SKM-1 treated with dmso at 0.1 percent for 144 hours (cell line): ENCODE measurements at regions not wholly inside any gene's neighbourhood (a gene's known extent, or its start where the extent isn't known, plus 50 kb on each side); places are given as distances from the start of the nearest gene placed in this dataset.

Experiments used
- DNase-seq: peaks from one replicate; lab custom pipeline; 2025; ENCODE audit not compliant: unreplicated experiment; lab: John Stamatoyannopoulos, UW

DNA sequence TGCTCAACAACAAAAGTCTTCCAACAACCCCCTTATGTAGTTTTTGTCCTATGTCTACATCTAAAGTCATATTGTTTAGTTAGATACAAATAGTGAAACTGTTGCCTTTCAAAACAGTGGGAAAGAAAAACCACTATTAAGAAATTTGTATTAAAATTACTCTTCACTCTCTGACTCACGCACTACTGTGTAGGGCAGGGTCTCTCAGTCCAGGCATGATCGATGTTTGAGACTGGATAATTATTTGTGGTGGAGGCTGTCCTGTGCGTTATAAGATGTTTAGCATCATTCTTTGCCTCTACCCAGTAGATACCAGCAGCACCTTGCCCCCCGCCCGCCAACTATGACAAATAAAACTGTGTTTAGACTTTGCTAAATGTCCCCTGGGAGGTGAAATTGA lies 369.4 kb upstream of the ZEB2 start:
- DNase-seq, result no peak

- no peak for DNase-seq
Measured at GRCh38 chr2:144886862-144887261, 366.9 kb upstream of the ZEB2 start.

- DNase-seq, result no peak
Measured at GRCh38 chr2:144877893-144878292, 358.0 kb upstream of the ZEB2 start.

DNA sequence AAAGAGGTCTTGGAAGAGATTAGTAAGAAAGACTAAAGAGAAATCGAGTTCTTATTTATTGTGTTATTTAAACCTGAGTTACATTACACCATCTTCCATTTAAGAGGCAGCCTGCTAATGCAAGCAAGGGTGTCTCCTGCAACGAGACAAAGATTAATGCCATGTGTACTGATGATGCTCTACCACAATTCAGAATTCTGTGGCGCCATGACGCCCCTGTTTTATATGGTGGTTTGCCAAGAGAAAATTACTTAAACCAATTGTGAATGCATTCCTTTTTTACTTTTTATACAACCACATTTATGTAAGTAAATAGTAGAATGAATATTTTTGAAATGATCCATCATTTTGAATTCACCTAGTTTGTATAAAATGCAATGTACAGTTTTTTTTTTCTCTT lies 356.1 kb upstream of the ZEB2 start:
- DNase-seq, result no peak

GRCh38 chr2:144875290-144875969 lies 355.5 kb upstream of the ZEB2 start:
- DNase-seq, result no peak

GRCh38 chr2:144865670-144866069 lies 345.8 kb upstream of the ZEB2 start:
- no peak for DNase-seq

DNA sequence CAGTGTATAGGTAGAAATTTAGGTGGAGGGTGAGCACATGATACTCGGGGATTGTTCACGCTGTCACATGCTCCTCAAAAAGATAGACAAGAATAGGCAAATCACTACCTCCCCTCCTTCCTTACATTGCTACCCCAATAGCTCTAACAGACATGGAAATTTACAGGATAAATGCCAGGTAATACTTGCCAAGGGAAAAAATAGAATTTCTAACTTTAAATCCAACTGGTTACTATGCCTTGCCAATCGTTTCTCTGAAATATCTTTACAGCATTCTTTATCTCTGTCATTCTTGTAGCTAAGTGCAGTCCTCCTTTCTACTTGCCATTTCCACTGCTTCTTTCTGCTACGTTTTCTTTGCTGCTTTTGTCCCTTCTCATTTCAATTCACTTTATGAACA lies 339.8 kb upstream of the ZEB2 start:
- no peak for DNase-seq

DNA sequence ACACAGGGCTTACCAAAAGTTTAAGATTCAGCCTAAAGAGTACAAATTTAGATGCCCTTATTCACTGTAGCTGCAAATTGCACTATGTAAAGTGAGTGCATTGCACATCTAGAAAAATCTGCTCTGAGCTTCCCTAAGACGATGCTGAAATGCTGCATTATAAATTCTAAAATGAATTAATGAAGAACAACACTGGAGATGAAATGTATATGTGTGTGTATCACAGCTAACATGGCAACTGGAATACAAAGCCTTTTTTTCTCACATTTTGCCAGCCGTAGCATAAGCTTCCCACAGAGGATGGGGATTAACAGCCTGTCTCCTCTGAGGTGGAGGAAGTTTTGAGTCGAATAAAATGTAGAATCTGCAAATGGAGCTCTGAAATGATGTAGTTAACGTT lies 338.3 kb upstream of the ZEB2 start:
- DNase-seq, result no peak

DNA sequence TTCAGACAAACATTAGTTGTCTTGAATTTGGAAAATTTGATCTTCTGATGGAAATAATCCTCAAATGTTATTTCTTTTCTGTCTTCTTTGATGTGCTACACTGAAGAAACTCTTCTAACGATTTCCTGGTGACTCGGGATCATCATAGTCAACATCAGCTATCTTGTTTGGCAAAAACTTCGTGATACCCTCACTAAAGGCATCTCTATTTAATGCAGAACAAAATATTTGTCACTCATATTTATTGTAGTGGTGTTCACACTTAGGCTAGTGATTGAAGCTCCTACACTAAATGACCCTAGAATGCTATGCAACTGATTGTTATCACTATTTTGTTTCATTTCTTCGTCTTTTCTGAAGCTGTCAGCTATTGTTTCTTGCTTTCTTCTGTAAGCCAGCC lies 334.7 kb upstream of the ZEB2 start:
- no peak for DNase-seq

- DNase-seq, result no peak
Measured at GRCh38 chr2:144849612-144850011, 329.7 kb upstream of the ZEB2 start.

GRCh38 chr2:144848423-144848822 lies 328.5 kb upstream of the ZEB2 start:
- no peak for DNase-seq

GRCh38 chr2:144847347-144848080 lies 327.6 kb upstream of the ZEB2 start:
- DNase-seq, result no peak

GRCh38 chr2:144836635-144837350 lies 316.9 kb upstream of the ZEB2 start:
- no peak for DNase-seq

GRCh38 chr2:144835634-144836350 lies 315.9 kb upstream of the ZEB2 start:
- no peak for DNase-seq

DNA sequence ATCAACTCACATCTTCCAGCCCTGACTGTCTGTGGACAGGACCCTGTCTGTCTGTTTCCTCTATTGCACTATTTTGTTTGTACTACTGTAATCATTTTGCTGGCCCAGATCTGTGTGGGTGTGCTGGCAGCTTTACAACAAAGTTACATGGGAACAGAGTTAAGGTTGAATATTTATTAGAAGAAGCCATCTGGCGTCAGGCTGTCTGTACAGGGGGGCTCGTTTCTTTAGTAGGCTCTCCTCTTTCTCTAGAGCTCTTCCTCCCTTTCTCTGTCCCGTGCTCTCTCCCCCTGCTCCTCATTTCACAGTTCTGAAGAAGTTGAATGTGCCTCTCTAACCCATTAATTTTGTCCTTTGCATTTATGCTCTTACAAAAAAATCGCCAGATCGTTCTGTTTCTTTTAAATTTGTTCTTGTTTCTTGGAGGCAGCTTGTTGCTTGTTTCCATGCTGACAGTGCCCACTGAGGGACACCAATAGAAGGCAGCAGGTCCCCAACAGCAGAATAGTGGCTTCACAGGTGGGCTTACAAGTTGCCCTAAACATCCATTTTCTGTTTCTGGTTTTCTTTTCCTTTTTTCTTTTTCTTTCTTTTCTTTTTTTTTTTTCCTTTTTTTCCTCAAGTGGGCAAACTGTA lies 315.2 kb upstream of the ZEB2 start:
- no peak for DNase-seq

- no peak for DNase-seq
Measured at GRCh38 chr2:144834363-144834762, 314.4 kb upstream of the ZEB2 start.

- DNase-seq, result no peak
Measured at GRCh38 chr2:144833075-144833637, 313.2 kb upstream of the ZEB2 start.

DNA sequence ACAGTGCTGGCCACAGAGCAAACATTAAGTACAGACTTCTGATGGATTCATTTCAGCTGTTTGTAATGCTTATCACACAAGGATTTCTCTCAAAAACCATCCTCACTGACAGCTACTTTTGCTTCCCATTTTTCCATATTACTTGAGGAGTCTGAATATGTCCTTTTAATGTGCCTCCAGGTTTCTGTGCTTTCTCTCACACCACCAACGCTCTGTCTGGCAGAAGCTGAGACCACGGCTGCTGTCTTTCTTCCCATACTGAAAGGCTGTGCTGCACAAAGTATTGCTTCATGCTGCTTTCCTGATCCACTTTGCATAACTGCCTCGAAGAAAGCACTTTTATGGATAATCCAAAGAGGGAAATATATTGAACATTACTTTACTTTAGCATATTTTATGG lies 312.1 kb upstream of the ZEB2 start:
- no peak for DNase-seq

DNA sequence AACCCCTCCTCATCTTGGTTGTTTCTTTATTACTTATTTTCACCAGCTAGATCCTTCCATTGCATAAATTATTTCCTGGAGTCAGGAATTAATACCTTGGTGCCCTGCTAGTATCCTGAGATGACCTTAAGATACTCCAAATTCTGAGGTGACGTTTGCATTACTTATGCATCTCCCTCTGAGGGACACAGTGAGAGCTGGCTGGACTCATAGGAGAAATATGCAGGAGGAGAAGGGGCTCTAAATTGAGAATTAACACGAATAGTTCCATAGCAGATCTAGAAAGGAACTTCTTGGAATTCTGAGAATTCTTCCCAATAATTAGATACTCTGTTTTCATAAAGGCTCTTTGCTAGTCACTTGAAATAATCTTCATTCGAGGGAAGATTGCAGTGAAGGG lies 310.6 kb upstream of the ZEB2 start:
- no peak for DNase-seq

DNA sequence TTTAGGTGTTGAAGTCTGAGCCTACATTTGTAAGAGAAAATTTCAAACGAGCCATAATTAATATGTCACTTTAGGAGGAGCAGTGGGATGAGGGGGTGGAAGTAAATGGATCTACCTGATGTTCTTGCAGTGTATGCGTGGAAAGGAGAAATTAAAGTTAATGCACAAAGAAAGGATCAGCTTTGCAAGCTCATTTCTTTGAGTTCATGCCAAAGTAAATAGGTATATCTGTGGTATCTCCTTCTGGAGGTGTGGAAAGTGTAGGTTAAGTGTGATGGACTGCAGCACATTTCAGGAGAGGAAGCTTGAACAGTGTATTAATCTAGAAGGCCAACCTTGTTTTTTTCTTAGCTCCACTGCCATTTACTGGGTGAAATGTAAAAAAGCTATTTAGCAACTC lies 307.5 kb upstream of the ZEB2 start:
- DNase-seq, result no peak

DNA sequence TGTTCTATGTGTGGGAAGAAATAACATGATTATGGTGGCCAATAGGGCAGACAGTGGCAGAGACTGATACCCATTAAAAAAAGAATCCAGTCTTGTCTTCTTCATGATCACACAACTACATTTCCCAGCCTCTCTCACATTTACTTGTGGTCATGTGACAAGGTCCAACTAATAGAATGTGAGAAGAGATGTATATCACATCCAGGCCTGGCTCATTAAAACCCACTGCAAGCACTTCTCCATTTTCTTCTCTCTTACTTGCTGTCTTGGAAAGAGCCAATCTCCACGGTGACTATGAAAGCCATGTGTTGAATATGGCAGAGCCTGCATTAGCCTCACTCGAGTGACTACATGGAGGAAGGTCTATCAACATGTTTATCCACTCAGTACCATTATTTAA lies 306.2 kb upstream of the ZEB2 start:
- no peak for DNase-seq
